ENCODE measurements at regions not wholly inside any gene's neighbourhood (a gene's known extent, or its start where the extent isn't known, plus 50 kb on each side); places are given as distances from the start of the nearest gene placed in this dataset.

- H3K4me3 ChIP-seq (ENCODE audit: low read depth in 1 of 2, low read length in 1 of 2): no peak overlapping the region
- no peaks in the 10 kb centered on the region for H3K27me3 ChIP-seq
- TF ChIP-seq, protein P1, sequence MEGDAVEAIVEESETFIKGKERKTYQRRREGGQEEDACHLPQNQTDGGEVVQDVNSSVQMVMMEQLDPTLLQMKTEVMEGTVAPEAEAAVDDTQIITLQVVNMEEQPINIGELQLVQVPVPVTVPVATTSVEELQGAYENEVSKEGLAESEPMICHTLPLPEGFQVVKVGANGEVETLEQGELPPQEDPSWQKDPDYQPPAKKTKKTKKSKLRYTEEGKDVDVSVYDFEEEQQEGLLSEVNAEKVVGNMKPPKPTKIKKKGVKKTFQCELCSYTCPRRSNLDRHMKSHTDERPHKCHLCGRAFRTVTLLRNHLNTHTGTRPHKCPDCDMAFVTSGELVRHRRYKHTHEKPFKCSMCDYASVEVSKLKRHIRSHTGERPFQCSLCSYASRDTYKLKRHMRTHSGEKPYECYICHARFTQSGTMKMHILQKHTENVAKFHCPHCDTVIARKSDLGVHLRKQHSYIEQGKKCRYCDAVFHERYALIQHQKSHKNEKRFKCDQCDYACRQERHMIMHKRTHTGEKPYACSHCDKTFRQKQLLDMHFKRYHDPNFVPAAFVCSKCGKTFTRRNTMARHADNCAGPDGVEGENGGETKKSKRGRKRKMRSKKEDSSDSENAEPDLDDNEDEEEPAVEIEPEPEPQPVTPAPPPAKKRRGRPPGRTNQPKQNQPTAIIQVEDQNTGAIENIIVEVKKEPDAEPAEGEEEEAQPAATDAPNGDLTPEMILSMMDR (IDR thresholded peaks at IDR 0.05): no peak
- no peaks in the 10 kb centered on the region for H3K4me1 ChIP-seq (ENCODE audit: control insufficient read depth in 1 of 2, insufficient read depth in 1 of 2, low read depth in 1 of 2, low read length in 1 of 2)
- H3K9me3 ChIP-seq: no peaks in the 10 kb centered on the region
- no peak overlapping the region for H3K27ac ChIP-seq
- H3K36me3 ChIP-seq: no peaks in the 10 kb centered on the region
Measured at GRCh38 chr4:79467246-79467932, 59.4 kb upstream of the GK2 start.

DNA sequence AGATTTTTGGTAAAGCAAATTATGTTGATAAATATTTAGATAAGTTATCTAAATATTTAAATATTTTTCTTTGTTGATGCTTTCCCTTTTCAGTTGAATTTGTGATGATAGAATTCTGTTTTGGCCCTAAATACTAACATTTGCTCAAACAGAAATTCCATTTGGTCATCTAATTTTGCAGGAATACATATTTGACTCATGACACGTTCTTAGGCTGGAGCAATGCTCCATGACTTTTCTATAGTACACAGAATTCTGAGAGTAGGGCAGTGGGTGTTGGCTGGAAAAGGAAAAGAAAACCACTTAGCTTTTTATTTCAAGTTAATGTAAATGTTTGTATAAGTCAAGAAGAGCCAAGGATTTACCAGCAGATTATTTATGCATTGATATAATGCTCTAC lies 58.6 kb upstream of the GK2 start:
- no peak overlapping the region for H3K4me3 ChIP-seq (ENCODE audit: low read depth in 1 of 2, low read length in 1 of 2)
- no peaks in the 10 kb centered on the region for H3K36me3 ChIP-seq
- H3K27me3 ChIP-seq: no peaks in the 10 kb centered on the region
- TF ChIP-seq, protein P1 (IDR thresholded peaks at IDR 0.05): no peak
- H3K9me3 ChIP-seq: no peaks in the 10 kb centered on the region
- no peaks in the 10 kb centered on the region for H3K4me1 ChIP-seq (ENCODE audit: control insufficient read depth in 1 of 2, insufficient read depth in 1 of 2, low read depth in 1 of 2, low read length in 1 of 2)
- no peak overlapping the region for H3K27ac ChIP-seq
